ENCODE measurements at regions not wholly inside any gene's neighbourhood (a gene's known extent, or its start where the extent isn't known, plus 50 kb on each side); places are given as distances from the start of the nearest gene placed in this dataset.
"Not testable (repeated sequence)": the region's sequence is repeated elsewhere in the genome, so short reads cannot be mapped to it uniquely, and the experiment has no call there.

GRCh38 chr13:90032841-90033493 is 1314.5 kb upstream of the MIR17HG start:
- 80 to 82% methylated on average over 11 of the region's 14 CpGs for WGBS, 2 experiments (ENCODE audit: insufficient coverage in 2 of 2)
- Histone ChIP-seq H3K4me3 (ENCODE audit: extremely low read depth, insufficient read depth, low read length, poor library complexity, severe bottlenecking) (no peak overlapping the region), H3K27ac (ENCODE audit: low read depth, low read length, severe bottlenecking) (no peak overlapping the region), H3K4me1 (ENCODE audit: control insufficient read depth, insufficient read depth, low read length, poor library complexity, severe bottlenecking) (no peaks in the 10 kb centered on the region), H3K36me3 (ENCODE audit: control insufficient read depth, insufficient read depth, low read length) (no peaks in the 10 kb centered on the region), H3K9me3 (ENCODE audit: control insufficient read depth, low read length) (peaks cover 3% of the 10 kb centered on the region)

- H3K9me3 ChIP-seq (ENCODE audit: control insufficient read depth, low read length), result no peaks in the 10 kb centered on the region
- H3K4me1 ChIP-seq (ENCODE audit: control insufficient read depth, insufficient read depth, low read length, poor library complexity, severe bottlenecking), result no peaks in the 10 kb centered on the region
- no peak overlapping the region for H3K4me3 ChIP-seq (ENCODE audit: extremely low read depth, insufficient read depth, low read length, poor library complexity, severe bottlenecking)
- H3K27ac ChIP-seq (ENCODE audit: low read depth, low read length, severe bottlenecking), result no peak overlapping the region
- no peaks in the 10 kb centered on the region for H3K36me3 ChIP-seq (ENCODE audit: control insufficient read depth, insufficient read depth, low read length)
- 86 to 92% methylated on average over 2 to 3 of the region's 3 CpGs for WGBS, 2 experiments (ENCODE audit: insufficient coverage in 2 of 2)
Observed at GRCh38 chr13:90039516-90039915, 1308.0 kb upstream of the MIR17HG start.

GRCh38 chr13:90047600-90047999 is 1299.9 kb upstream of the MIR17HG start:
- H3K4me1 ChIP-seq (ENCODE audit: control insufficient read depth, insufficient read depth, low read length, poor library complexity, severe bottlenecking), result no peaks in the 10 kb centered on the region
- H3K27ac ChIP-seq (ENCODE audit: low read depth, low read length, severe bottlenecking), result no peak overlapping the region
- no peaks in the 10 kb centered on the region for H3K36me3 ChIP-seq (ENCODE audit: control insufficient read depth, insufficient read depth, low read length)
- no peak overlapping the region for H3K4me3 ChIP-seq (ENCODE audit: extremely low read depth, insufficient read depth, low read length, poor library complexity, severe bottlenecking)
- peaks cover 16% of the 10 kb centered on the region for H3K9me3 ChIP-seq (ENCODE audit: control insufficient read depth, low read length)
- 83 to 100% methylated on average over 1 to 2 of the region's 2 CpGs for WGBS, 2 experiments (ENCODE audit: insufficient coverage in 2 of 2)

GRCh38 chr13:90049989-90050671 is 1297.4 kb upstream of the MIR17HG start:
- Histone ChIP-seq H3K9me3 (ENCODE audit: control insufficient read depth, low read length) (peaks cover 16% of the 10 kb centered on the region), H3K27ac (ENCODE audit: low read depth, low read length, severe bottlenecking) (no peak overlapping the region), H3K4me3 (ENCODE audit: extremely low read depth, insufficient read depth, low read length, poor library complexity, severe bottlenecking) (no peak overlapping the region), H3K4me1 (ENCODE audit: control insufficient read depth, insufficient read depth, low read length, poor library complexity, severe bottlenecking) (no peaks in the 10 kb centered on the region), H3K36me3 (ENCODE audit: control insufficient read depth, insufficient read depth, low read length) (no peaks in the 10 kb centered on the region)
- WGBS, 2 experiments (ENCODE audit: insufficient coverage in 2 of 2), result 57% methylated on average over 1 of the region's 2 CpGs; no CpG with 5 or more reads in 1 of the 2 experiments

- WGBS, 2 experiments (ENCODE audit: insufficient coverage in 2 of 2), result 77% methylated on average over 2 of the region's 3 CpGs; no CpG with 5 or more reads in 1 of the 2 experiments
- H3K4me1 ChIP-seq (ENCODE audit: control insufficient read depth, insufficient read depth, low read length, poor library complexity, severe bottlenecking), result no peaks in the 10 kb centered on the region
- H3K4me3 ChIP-seq (ENCODE audit: extremely low read depth, insufficient read depth, low read length, poor library complexity, severe bottlenecking), result no peak overlapping the region
- H3K9me3 ChIP-seq (ENCODE audit: control insufficient read depth, low read length), result no peaks in the 10 kb centered on the region
- H3K27ac ChIP-seq (ENCODE audit: low read depth, low read length, severe bottlenecking), result no peak overlapping the region
- H3K36me3 ChIP-seq (ENCODE audit: control insufficient read depth, insufficient read depth, low read length), result no peaks in the 10 kb centered on the region
Observed at GRCh38 chr13:90055121-90055520, 1292.4 kb upstream of the MIR17HG start.

GRCh38 chr13:90055760-90056159 is 1291.7 kb upstream of the MIR17HG start:
- no peaks in the 10 kb centered on the region for H3K9me3 ChIP-seq (ENCODE audit: control insufficient read depth, low read length)
- H3K27ac ChIP-seq (ENCODE audit: low read depth, low read length, severe bottlenecking), result no peak overlapping the region
- no peak overlapping the region for H3K4me3 ChIP-seq (ENCODE audit: extremely low read depth, insufficient read depth, low read length, poor library complexity, severe bottlenecking)
- H3K4me1 ChIP-seq (ENCODE audit: control insufficient read depth, insufficient read depth, low read length, poor library complexity, severe bottlenecking), result no peaks in the 10 kb centered on the region
- no peaks in the 10 kb centered on the region for H3K36me3 ChIP-seq (ENCODE audit: control insufficient read depth, insufficient read depth, low read length)

GRCh38 chr13:90064226-90064625 is 1283.3 kb upstream of the MIR17HG start:
- H3K4me1 ChIP-seq (ENCODE audit: control insufficient read depth, insufficient read depth, low read length, poor library complexity, severe bottlenecking); H3K27ac ChIP-seq (ENCODE audit: low read depth, low read length, severe bottlenecking); H3K9me3 ChIP-seq (ENCODE audit: control insufficient read depth, low read length); H3K36me3 ChIP-seq (ENCODE audit: control insufficient read depth, insufficient read depth, low read length); H3K4me3 ChIP-seq (ENCODE audit: extremely low read depth, insufficient read depth, low read length, poor library complexity, severe bottlenecking): not testable (repeated sequence)

GRCh38 chr13:90068658-90069057 is 1278.8 kb upstream of the MIR17HG start:
- 50 to 56% methylated on average over 3 of the region's 3 CpGs for WGBS, 2 experiments (ENCODE audit: insufficient coverage in 2 of 2)
- H3K36me3 ChIP-seq (ENCODE audit: control insufficient read depth, insufficient read depth, low read length), result no peaks in the 10 kb centered on the region
- no peaks in the 10 kb centered on the region for H3K9me3 ChIP-seq (ENCODE audit: control insufficient read depth, low read length)
- H3K27ac ChIP-seq (ENCODE audit: low read depth, low read length, severe bottlenecking), result no peak overlapping the region
- H3K4me1 ChIP-seq (ENCODE audit: control insufficient read depth, insufficient read depth, low read length, poor library complexity, severe bottlenecking), result no peaks in the 10 kb centered on the region
- no peak overlapping the region for H3K4me3 ChIP-seq (ENCODE audit: extremely low read depth, insufficient read depth, low read length, poor library complexity, severe bottlenecking)

- Histone ChIP-seq H3K9me3 (ENCODE audit: control insufficient read depth, low read length) (no peaks in the 10 kb centered on the region), H3K4me3 (ENCODE audit: extremely low read depth, insufficient read depth, low read length, poor library complexity, severe bottlenecking) (no peak overlapping the region), H3K27ac (ENCODE audit: low read depth, low read length, severe bottlenecking) (no peak overlapping the region), H3K4me1 (ENCODE audit: control insufficient read depth, insufficient read depth, low read length, poor library complexity, severe bottlenecking) (no peaks in the 10 kb centered on the region), H3K36me3 (ENCODE audit: control insufficient read depth, insufficient read depth, low read length) (no peaks in the 10 kb centered on the region)
- no CpG with 5 or more reads among the region's 1 CpG for WGBS, 2 experiments (ENCODE audit: insufficient coverage in 2 of 2)
Observed at GRCh38 chr13:90070362-90070761, 1277.1 kb upstream of the MIR17HG start.

- Histone ChIP-seq H3K36me3 (ENCODE audit: control insufficient read depth, insufficient read depth, low read length) (no peaks in the 10 kb centered on the region), H3K27ac (ENCODE audit: low read depth, low read length, severe bottlenecking) (no peak overlapping the region), H3K9me3 (ENCODE audit: control insufficient read depth, low read length) (no peaks in the 10 kb centered on the region), H3K4me3 (ENCODE audit: extremely low read depth, insufficient read depth, low read length, poor library complexity, severe bottlenecking) (no peak overlapping the region), H3K4me1 (ENCODE audit: control insufficient read depth, insufficient read depth, low read length, poor library complexity, severe bottlenecking) (no peaks in the 10 kb centered on the region)
- 67 to 96% methylated on average over 1 to 3 of the region's 4 CpGs for WGBS, 2 experiments (ENCODE audit: insufficient coverage in 2 of 2)
Observed at GRCh38 chr13:90070837-90071525, 1276.5 kb upstream of the MIR17HG start.

Data from mesodermal cell (in vitro differentiated cells).